ENCODE measurements at regions not wholly inside any gene's neighbourhood (a gene's known extent, or its start where the extent isn't known, plus 50 kb on each side); places are given as distances from the start of the nearest gene placed in this dataset.

- no peak for DNase-seq
- H3K27me3 ChIP-seq: no peaks in the 10 kb centered on the region
These were observed 71.8 kb upstream of the ADAMTS2 start for GRCh38 chr5:179417016-179417415.

GRCh38 chr5:179416114-179416822 is 71.0 kb upstream of the ADAMTS2 start:
- Histone ChIP-seq H3K4me3 (no peak overlapping the region), H3K36me3 (ENCODE audit: low read depth, missing control alignments) (no peaks in the 10 kb centered on the region), H3K9me3 (no peaks in the 10 kb centered on the region), H3K27me3 (no peaks in the 10 kb centered on the region), H3K4me1 (no peaks in the 10 kb centered on the region), H3K27ac (no peak overlapping the region)
- intact Hi-C loops (cut with DNase I; ENCODE audit: low total_unique reads): no loop called here
- whole genome bisulfite sequencing, 2 donors: 90 to 93% methylated on average over 16 to 21 of the region's 21 CpGs
- no peak for TF ChIP-seq POLR2A (IDR thresholded peaks at IDR 0.05)
- no peak for TF ChIP-seq CTCF (IDR thresholded peaks at IDR 0.05)
- DNase-seq: no peak

More at GRCh38 chr5:179417016-179417415, 71.8 kb upstream of the ADAMTS2 start:
- Histone ChIP-seq H3K36me3 (ENCODE audit: low read depth, missing control alignments) (no peaks in the 10 kb centered on the region), H3K4me3 (no peak overlapping the region), H3K27ac (no peak overlapping the region), H3K4me1 (no peaks in the 10 kb centered on the region), H3K9me3 (no peaks in the 10 kb centered on the region)
- WGBS, 2 donors: 65 to 79% methylated on average over 7 to 10 of the region's 10 CpGs
- TF ChIP-seq CTCF (IDR thresholded peaks at IDR 0.05) (no peak), POLR2A (IDR thresholded peaks at IDR 0.05) (no peak)
- intact Hi-C loops (cut with DNase I; ENCODE audit: low total_unique reads): no loop called here

GRCh38 chr5:179415291-179416060 is 70.2 kb upstream of the ADAMTS2 start:
- H3K27me3 ChIP-seq: no peaks in the 10 kb centered on the region
- TF ChIP-seq CTCF (IDR thresholded peaks at IDR 0.05) (no peak), POLR2A (IDR thresholded peaks at IDR 0.05) (no peak)
- DNase-seq: no peak
- H3K4me3 ChIP-seq: no peak overlapping the region
- H3K36me3 ChIP-seq (ENCODE audit: low read depth, missing control alignments): no peaks in the 10 kb centered on the region
- H3K4me1 ChIP-seq: no peaks in the 10 kb centered on the region
- H3K9me3 ChIP-seq: no peaks in the 10 kb centered on the region
- H3K27ac ChIP-seq: no peak overlapping the region
- 89 to 93% methylated on average over 11 of the region's 11 CpGs for WGBS, 2 donors
- intact Hi-C loops (cut with DNase I; ENCODE audit: low total_unique reads): no loop called here

DNA sequence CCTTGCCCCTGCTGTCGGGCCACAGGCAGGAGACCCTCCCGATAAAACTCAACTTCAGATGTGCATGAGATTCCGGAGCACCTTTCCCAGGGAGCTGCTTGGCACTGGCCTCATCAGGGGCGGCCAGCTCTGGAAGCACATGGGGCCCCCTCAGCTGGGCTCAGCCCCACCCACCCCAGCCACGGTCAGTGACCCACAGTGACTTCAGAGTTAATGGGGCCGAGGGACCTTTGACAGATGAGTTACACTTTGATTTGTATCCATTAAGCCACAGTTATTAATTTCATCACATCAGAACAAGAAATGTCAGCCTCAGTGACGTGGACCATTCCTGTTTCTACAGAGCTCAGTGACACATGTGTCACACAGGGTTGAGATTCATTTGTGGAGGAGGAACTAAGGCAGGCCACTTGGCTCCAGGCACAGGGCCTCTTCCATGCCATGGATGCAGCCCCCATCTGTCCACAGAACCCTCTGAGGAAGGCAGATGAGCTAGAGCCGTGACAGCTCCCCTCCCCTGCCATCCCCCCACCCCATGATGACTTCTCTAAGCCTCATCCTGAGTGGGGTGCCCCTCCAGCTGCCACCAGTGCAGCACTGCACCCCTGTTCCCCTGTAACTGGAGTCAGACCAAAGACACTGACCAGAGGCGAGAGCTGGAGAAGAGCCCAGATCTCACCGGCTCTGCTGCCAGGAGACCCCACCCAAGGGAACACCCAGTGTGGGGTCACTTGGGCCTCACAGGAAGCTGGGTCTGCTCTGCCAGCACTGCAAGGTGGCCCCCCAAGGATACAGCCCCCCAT is 69.4 kb upstream of the ADAMTS2 start:
- no peak for TF ChIP-seq POLR2A (IDR thresholded peaks at IDR 0.05)
- TF ChIP-seq CTCF (IDR thresholded peaks at IDR 0.05): no peak
- Histone ChIP-seq H3K27ac (no peak overlapping the region), H3K36me3 (ENCODE audit: low read depth, missing control alignments) (no peaks in the 10 kb centered on the region), H3K27me3 (no peaks in the 10 kb centered on the region), H3K4me1 (no peaks in the 10 kb centered on the region), H3K4me3 (no peak overlapping the region), H3K9me3 (no peaks in the 10 kb centered on the region)
- 83 to 90% methylated on average over 2 to 10 of the region's 10 CpGs for WGBS, 2 donors
- DNase-seq: no peak
- intact Hi-C loops (cut with DNase I; ENCODE audit: low total_unique reads): no loop called here
